ENCODE measurements at regions not wholly inside any gene's neighbourhood (a gene's known extent, or its start where the extent isn't known, plus 50 kb on each side); places are given as distances from the start of the nearest gene placed in this dataset.

GRCh38 chr14:56474419-56475022, 105.1 kb upstream of the TMEM260 start:
- intact Hi-C loops (cut with micrococcal nuclease) = loop anchor here (1.0 kb wide), 2 partner anchors 742 to 767 kb away; no protein-coding TSS in a partner anchor
- ChIA-PET POLR2A (no interaction called here), CTCF (interaction anchor here (0.5 to 7.9 kb wide), 35 partner anchors 8 to 1385 kb away, joined by 3 to 126 read pairs (median 5); partner anchors contain the start of gene TBPL2)
- ATAC-seq (ENCODE audit: low read depth) = peak; percentile 24
- no peaks in the 10 kb centered on the region for H3K36me3 ChIP-seq (replicated peaks in 1 of 2; ENCODE audit: control extremely low read depth in 1 of 2, control insufficient read depth in 1 of 2, extremely low read depth in 1 of 2, insufficient read depth in 2 of 2, low read length in 1 of 2)
- H2AFZ ChIP-seq (ENCODE audit: insufficient read depth, low read depth, low read length, poor library complexity, severe bottlenecking) = no peak overlapping the region
- H4K20me1 ChIP-seq (ENCODE audit: control insufficient read depth, insufficient read depth, low read length, poor library complexity, severe bottlenecking) = no peaks in the 10 kb centered on the region
- H3K4me2 ChIP-seq (replicated peaks; ENCODE audit: low read depth, low read length, poor library complexity, severe bottlenecking) = no peak overlapping the region
- Mint-ChIP-seq H3K27ac (no peak overlapping the region), H3K4me1 (no peaks in the 10 kb centered on the region), H3K4me3 (no peak overlapping the region), H3K27me3 (peaks cover 4% of the 10 kb centered on the region), H3K9me3 (ENCODE audit: insufficient read depth) (no peaks in the 10 kb centered on the region)
- WGBS (ENCODE audit: insufficient coverage) = no CpG with 5 or more reads among the region's 8 CpGs
- no peak overlapping the region for H3K4me3 ChIP-seq (ENCODE audit: control extremely low read depth in 1 of 5, extremely low read depth in 1 of 5, insufficient read depth in 1 of 5, low read depth in 2 of 5, low read length in 4 of 5)
- H3K4me1 ChIP-seq (ENCODE audit: control insufficient read depth in 2 of 2, insufficient read depth in 2 of 2, low read length in 2 of 2) = no peaks in the 10 kb centered on the region
- peaks cover 0 to 5% (median 0%) of the 10 kb centered on the region in 3 donors for H3K9me3 ChIP-seq (ENCODE audit: control extremely low read depth in 1 of 3, control insufficient read depth in 2 of 3, insufficient read depth in 1 of 3, low read length in 2 of 3)
- H3K27ac ChIP-seq (ENCODE audit: low read length in 2 of 2) = no peak overlapping the region
- TF ChIP-seq CTCF (IDR thresholded peaks at IDR 0.05) (peak; percentile 90), EZH2 (IDR thresholded peaks at IDR 0.05; ENCODE audit: borderline replicate concordance, insufficient read depth, low read depth, low read length, poor library complexity, severe bottlenecking) (no peak)
- H3K9ac ChIP-seq (ENCODE audit: low read length) = no peak overlapping the region
- no peaks in the 10 kb centered on the region for H3K27me3 ChIP-seq (replicated peaks in 1 of 4; ENCODE audit: control extremely low read depth in 1 of 4, control insufficient read depth in 3 of 4, insufficient read depth in 4 of 4, low read length in 3 of 4)
- H3K79me2 ChIP-seq (ENCODE audit: control insufficient read depth, insufficient read depth, low read length) = no peaks in the 10 kb centered on the region
- peak; percentile 58 for DNase-seq

GRCh38 chr14:56482310-56482911, 97.2 kb upstream of the TMEM260 start:
- intact Hi-C loops (cut with micrococcal nuclease) = no loop called here
- no peaks in the 10 kb centered on the region for H3K9me3 Mint-ChIP-seq (ENCODE audit: insufficient read depth)

More at GRCh38 chr14:56482310-56482911, 97.2 kb upstream of the TMEM260 start:
- Histone ChIP-seq H3K36me3 (replicated peaks in 1 of 2; ENCODE audit: control extremely low read depth in 1 of 2, control insufficient read depth in 1 of 2, extremely low read depth in 1 of 2, insufficient read depth in 2 of 2, low read length in 1 of 2) (no peaks in the 10 kb centered on the region), H2AFZ (ENCODE audit: insufficient read depth, low read depth, low read length, poor library complexity, severe bottlenecking) (no peak overlapping the region), H3K4me1 (ENCODE audit: control insufficient read depth in 2 of 2, insufficient read depth in 2 of 2, low read length in 2 of 2) (no peaks in the 10 kb centered on the region), H4K20me1 (ENCODE audit: control insufficient read depth, insufficient read depth, low read length, poor library complexity, severe bottlenecking) (no peaks in the 10 kb centered on the region), H3K9ac (ENCODE audit: low read length) (no peak overlapping the region), H3K4me2 (replicated peaks; ENCODE audit: low read depth, low read length, poor library complexity, severe bottlenecking) (no peak overlapping the region), H3K27me3 (replicated peaks in 1 of 4; ENCODE audit: control extremely low read depth in 1 of 4, control insufficient read depth in 3 of 4, insufficient read depth in 4 of 4, low read length in 3 of 4) (peaks cover 0 to 4% (median 0%) of the 10 kb centered on the region in 4 experiments), H3K9me3 (ENCODE audit: control extremely low read depth in 1 of 3, control insufficient read depth in 2 of 3, insufficient read depth in 1 of 3, low read length in 2 of 3) (no peaks in the 10 kb centered on the region), H3K79me2 (ENCODE audit: control insufficient read depth, insufficient read depth, low read length) (no peaks in the 10 kb centered on the region), H3K27ac (ENCODE audit: low read length in 2 of 2) (no peak overlapping the region), H3K4me3 (ENCODE audit: control extremely low read depth in 1 of 5, extremely low read depth in 1 of 5, insufficient read depth in 1 of 5, low read depth in 2 of 5, low read length in 4 of 5) (no peak overlapping the region)
- no peaks in the 10 kb centered on the region for H3K4me1 Mint-ChIP-seq
- H3K27ac Mint-ChIP-seq = no peak overlapping the region
- DNase-seq = no peak
- 89% methylated on average over 5 of the region's 5 CpGs for WGBS (ENCODE audit: insufficient coverage)
- no peak overlapping the region for H3K4me3 Mint-ChIP-seq
- peaks cover 12% of the 10 kb centered on the region for H3K27me3 Mint-ChIP-seq
- ChIA-PET CTCF (interaction anchor here (0.9 kb wide), 1 partner anchor 9 kb away, joined by 4 read pairs; no protein-coding TSS in a partner anchor), POLR2A (no interaction called here)
- TF ChIP-seq CTCF (IDR thresholded peaks at IDR 0.05) (no peak), EZH2 (IDR thresholded peaks at IDR 0.05; ENCODE audit: borderline replicate concordance, insufficient read depth, low read depth, low read length, poor library complexity, severe bottlenecking) (no peak)
- no peak for ATAC-seq (ENCODE audit: low read depth)
